Glutamatergic neuron (in vitro differentiated cells): ENCODE measurements at regions not wholly inside any gene's neighbourhood (a gene's known extent, or its start where the extent isn't known, plus 50 kb on each side); places are given as distances from the start of the nearest gene placed in this dataset.

Experiments used
- DNase-seq: peaks from one replicate; pipeline ENCODE4 v3.0.0; 2022
- H3K27ac Mint-ChIP-seq: one replicate; pipeline ENCODE4 v1.8.0; 2020; ENCODE audit warnings: mild to moderate bottlenecking, mixed read lengths, inconsistent platforms; ENCODE audit not compliant: unreplicated experiment
- H3K27me3 Mint-ChIP-seq: one replicate; pipeline ENCODE4 v1.8.0; 2020; ENCODE audit warnings: mild to moderate bottlenecking, moderate library complexity, mixed read lengths, inconsistent platforms; ENCODE audit not compliant: unreplicated experiment
- H3K36me3 Mint-ChIP-seq: one replicate; pipeline ENCODE4 v1.8.0; 2020; ENCODE audit warnings: mild to moderate bottlenecking, mixed read lengths, inconsistent platforms; ENCODE audit not compliant: unreplicated experiment
- H3K4me1 Mint-ChIP-seq: one replicate; pipeline ENCODE4 v1.8.0; 2020; ENCODE audit warnings: mild to moderate bottlenecking, low read depth, mixed read lengths, inconsistent platforms; ENCODE audit not compliant: unreplicated experiment
- H3K4me3 Mint-ChIP-seq: one replicate; pipeline ENCODE4 v1.8.0; 2020; ENCODE audit warnings: mild to moderate bottlenecking, mixed read lengths, inconsistent platforms; ENCODE audit not compliant: unreplicated experiment
- H3K9me3 Mint-ChIP-seq: one replicate; pipeline ENCODE4 v1.8.0; 2020; ENCODE audit warnings: mild to moderate bottlenecking, moderate library complexity, mixed read lengths, inconsistent platforms; ENCODE audit not compliant: unreplicated experiment
- CTCF ChIP-seq: fragments of 200-600 bp; sonication (generic); IDR thresholded peaks from one replicate; pipeline ENCODE4 v1.5.0; 2021; ENCODE audit not compliant: partially characterized antibody, unreplicated experiment

- Mint-ChIP-seq H3K4me1 (no peaks in the 10 kb centered on the region), H3K9me3 (no peaks in the 10 kb centered on the region), H3K4me3 (no peak overlapping the region), H3K36me3 (no peaks in the 10 kb centered on the region), H3K27ac (no peak overlapping the region), H3K27me3 (no peaks in the 10 kb centered on the region)
- DNase-seq = no peak
- no peak for TF ChIP-seq CTCF
Observed at GRCh38 chr10:57262892-57263291, 901.8 kb upstream of the ZWINT start.

- H3K9me3 Mint-ChIP-seq = no peaks in the 10 kb centered on the region
- no peak for TF ChIP-seq CTCF
- no peaks in the 10 kb centered on the region for H3K4me1 Mint-ChIP-seq
- no peaks in the 10 kb centered on the region for H3K36me3 Mint-ChIP-seq
- no peak overlapping the region for H3K4me3 Mint-ChIP-seq
- no peak for DNase-seq
- no peaks in the 10 kb centered on the region for H3K27me3 Mint-ChIP-seq
- no peak overlapping the region for H3K27ac Mint-ChIP-seq
Observed at GRCh38 chr10:57260175-57260574, 899.1 kb upstream of the ZWINT start.

- Mint-ChIP-seq H3K4me3 (no peak overlapping the region), H3K36me3 (no peaks in the 10 kb centered on the region), H3K9me3 (no peaks in the 10 kb centered on the region), H3K27ac (no peak overlapping the region), H3K27me3 (no peaks in the 10 kb centered on the region), H3K4me1 (no peaks in the 10 kb centered on the region)
- DNase-seq = no peak
- no peak for TF ChIP-seq CTCF
Observed at GRCh38 chr10:57249615-57250281, 888.7 kb upstream of the ZWINT start.

GRCh38 chr10:57247271-57247670 is 886.2 kb upstream of the ZWINT start:
- TF ChIP-seq CTCF = no peak
- Mint-ChIP-seq H3K4me1 (no peaks in the 10 kb centered on the region), H3K27me3 (no peaks in the 10 kb centered on the region), H3K9me3 (no peaks in the 10 kb centered on the region), H3K4me3 (no peak overlapping the region), H3K36me3 (no peaks in the 10 kb centered on the region), H3K27ac (no peak overlapping the region)
- no peak for DNase-seq

GRCh38 chr10:57225920-57226319 is 864.9 kb upstream of the ZWINT start:
- Mint-ChIP-seq H3K4me1 (no peaks in the 10 kb centered on the region), H3K27me3 (no peaks in the 10 kb centered on the region), H3K4me3 (no peak overlapping the region), H3K36me3 (no peaks in the 10 kb centered on the region), H3K9me3 (no peaks in the 10 kb centered on the region), H3K27ac (no peak overlapping the region)
- TF ChIP-seq CTCF = no peak
- no peak for DNase-seq
